ENCODE measurements at regions not wholly inside any gene's neighbourhood (a gene's known extent, or its start where the extent isn't known, plus 50 kb on each side); places are given as distances from the start of the nearest gene placed in this dataset.

- TF ChIP-seq TAF1 (IDR thresholded peaks at IDR 0.05; ENCODE audit: low read depth, low read length): no peak
- no peak for TF ChIP-seq GABPA (IDR thresholded peaks at IDR 0.05; ENCODE audit: borderline replicate concordance, insufficient read depth, low read length)
- TF ChIP-seq, protein P1, sequence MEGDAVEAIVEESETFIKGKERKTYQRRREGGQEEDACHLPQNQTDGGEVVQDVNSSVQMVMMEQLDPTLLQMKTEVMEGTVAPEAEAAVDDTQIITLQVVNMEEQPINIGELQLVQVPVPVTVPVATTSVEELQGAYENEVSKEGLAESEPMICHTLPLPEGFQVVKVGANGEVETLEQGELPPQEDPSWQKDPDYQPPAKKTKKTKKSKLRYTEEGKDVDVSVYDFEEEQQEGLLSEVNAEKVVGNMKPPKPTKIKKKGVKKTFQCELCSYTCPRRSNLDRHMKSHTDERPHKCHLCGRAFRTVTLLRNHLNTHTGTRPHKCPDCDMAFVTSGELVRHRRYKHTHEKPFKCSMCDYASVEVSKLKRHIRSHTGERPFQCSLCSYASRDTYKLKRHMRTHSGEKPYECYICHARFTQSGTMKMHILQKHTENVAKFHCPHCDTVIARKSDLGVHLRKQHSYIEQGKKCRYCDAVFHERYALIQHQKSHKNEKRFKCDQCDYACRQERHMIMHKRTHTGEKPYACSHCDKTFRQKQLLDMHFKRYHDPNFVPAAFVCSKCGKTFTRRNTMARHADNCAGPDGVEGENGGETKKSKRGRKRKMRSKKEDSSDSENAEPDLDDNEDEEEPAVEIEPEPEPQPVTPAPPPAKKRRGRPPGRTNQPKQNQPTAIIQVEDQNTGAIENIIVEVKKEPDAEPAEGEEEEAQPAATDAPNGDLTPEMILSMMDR (IDR thresholded peaks at IDR 0.05; ENCODE audit: control extremely low read depth in 1 of 3, insufficient read depth in 1 of 3, low read depth in 1 of 3, low read length in 3 of 3): no peak
These were observed 315.8 kb downstream of the CASP12 start for GRCh38 chr11:104582431-104582830.

Data from H1 (cell line).